NT2/D1 (cell line): ENCODE measurements at regions not wholly inside any gene's neighbourhood (a gene's known extent, or its start where the extent isn't known, plus 50 kb on each side); places are given as distances from the start of the nearest gene placed in this dataset.

Source experiments
- SUZ12 ChIP-seq: IDR thresholded peaks from 2 replicates; pipeline ENCODE4 v1.6.1; 2011; ENCODE audit not compliant: insufficient read length, insufficient read depth; ENCODE audit errors: extremely low read depth
- YY1 ChIP-seq: IDR thresholded peaks from 2 replicates; pipeline ENCODE4 v1.6.1; 2011; ENCODE audit not compliant: insufficient read length, insufficient read depth
- ZNF274 ChIP-seq: IDR thresholded peaks from 2 replicates; pipeline ENCODE4 v1.6.1; 2011; ENCODE audit warnings: mild to moderate bottlenecking, low read depth, low read length

DNA sequence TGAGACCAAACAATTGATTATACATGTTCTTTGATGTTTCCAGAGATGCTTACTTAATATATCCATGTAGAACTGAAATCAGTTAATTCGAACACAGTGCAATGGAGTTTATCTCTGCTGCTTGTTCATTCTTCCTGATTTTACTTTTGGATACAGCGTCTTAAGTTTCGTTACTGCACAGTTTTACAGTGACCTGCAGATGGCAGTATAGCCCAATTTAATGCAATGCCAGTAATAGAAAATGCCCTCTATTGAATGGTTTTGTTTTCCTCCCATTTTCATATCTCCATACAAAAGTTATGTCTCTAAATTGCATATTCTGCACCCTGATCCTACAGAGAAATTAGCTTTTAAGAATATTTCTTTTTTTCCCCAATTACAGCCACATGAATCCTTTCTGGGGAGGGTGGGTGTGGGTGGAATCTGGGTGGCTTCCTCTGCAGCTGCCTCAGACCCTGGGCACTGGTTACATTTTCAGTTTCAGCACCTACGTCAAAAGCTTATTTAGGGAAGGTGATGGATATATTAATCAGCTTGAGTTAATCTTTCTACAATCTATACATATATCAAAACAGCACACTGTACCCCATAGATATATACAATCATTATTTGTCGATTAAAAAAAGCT is 101.1 kb upstream of the DCD start:
- TF ChIP-seq SUZ12 (no peak), YY1 (no peak), ZNF274 (no peak)
